Amygdala (tissue), 56 donors: ENCODE measurements at regions not wholly inside any gene's neighbourhood (a gene's known extent, or its start where the extent isn't known, plus 50 kb on each side); places are given as distances from the start of the nearest gene placed in this dataset.
"Not testable (repeated sequence)": the region's sequence is repeated elsewhere in the genome, so short reads cannot be mapped to it uniquely, and the experiment has no call there.

Source experiments
- DNase-seq, 56 donors: peaks; one replicate each; lab custom pipeline; 2025; lab: John Stamatoyannopoulos, UW

DNA sequence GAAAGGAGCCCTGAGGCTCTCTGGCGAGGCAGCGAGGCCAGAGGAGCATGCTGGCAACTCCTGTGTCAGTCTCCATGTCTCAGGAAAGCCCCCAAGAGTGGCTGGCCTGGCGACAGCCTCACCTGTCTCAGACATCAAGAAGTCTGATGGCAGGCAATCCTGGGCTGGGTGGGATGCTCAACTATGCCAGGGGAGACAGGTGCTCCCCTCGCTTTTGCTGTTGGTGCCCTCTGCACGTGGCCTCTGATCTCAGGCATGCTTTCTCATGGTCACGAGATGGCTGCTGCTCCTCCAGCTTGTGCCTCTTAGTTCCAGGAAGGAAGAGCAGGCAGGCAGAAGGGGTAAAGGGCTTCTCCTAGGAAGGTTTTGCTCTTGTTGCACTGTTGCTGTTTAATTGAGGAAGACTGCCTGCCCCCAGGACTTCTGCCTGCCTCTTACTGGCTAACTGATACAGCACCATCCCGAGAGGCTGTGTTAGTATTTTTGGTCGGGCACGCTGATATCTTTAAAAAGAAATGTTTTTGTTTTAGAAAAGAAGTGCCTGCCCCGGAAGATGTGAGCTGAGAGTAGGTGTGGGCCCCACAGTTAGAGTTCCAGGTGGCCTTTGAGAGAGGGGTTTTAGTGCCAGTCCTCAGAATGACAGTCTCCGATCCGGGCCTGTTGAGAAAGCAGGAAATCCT, 344.8 kb upstream of the HS6ST1 start:
- DNase-seq, result no peak

DNA sequence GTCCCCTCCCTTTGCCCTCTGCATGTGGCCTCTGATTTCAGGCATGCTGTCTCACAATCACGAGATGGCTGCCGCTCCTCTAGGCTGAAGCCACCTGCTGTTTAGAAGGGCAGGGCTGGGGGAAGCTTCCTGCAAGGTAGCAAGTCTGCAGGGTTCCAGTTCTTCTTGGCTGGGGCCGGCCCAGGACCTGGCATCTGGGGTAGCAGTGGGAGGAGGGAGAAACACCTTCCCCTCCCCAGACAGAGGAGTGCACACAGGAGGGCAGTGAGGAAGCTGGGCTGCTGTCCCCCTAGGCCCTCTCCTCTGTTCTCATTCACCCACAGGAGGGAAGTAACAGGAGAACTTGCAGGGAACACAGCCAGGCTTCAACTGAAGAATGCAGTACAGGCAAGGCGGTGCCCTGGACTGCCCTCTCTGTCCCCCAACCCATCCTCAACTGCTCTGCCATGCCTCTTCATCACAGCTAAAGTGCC, 345.9 kb upstream of the HS6ST1 start:
- no peak for DNase-seq

DNA sequence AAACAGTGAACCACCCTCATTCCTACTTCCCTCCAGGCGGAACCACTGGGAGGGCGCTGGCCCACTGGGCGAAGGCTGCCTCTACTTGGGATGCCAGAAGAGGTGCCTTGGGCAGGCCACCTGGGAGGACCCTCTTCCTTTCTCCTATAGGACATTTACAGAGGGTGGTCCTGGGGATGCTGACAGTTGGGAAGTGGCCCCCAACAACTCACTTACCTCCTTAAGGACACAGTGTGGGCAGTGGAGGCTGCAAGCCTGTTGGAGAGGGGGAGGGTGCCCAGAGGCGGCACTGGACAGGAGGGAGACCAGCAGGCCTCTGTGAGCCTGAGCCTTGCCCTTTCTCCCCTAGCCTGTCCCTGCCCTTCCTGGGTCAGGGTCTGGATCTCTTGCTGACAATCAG, 346.4 kb upstream of the HS6ST1 start:
- DNase-seq, result no peak

DNA sequence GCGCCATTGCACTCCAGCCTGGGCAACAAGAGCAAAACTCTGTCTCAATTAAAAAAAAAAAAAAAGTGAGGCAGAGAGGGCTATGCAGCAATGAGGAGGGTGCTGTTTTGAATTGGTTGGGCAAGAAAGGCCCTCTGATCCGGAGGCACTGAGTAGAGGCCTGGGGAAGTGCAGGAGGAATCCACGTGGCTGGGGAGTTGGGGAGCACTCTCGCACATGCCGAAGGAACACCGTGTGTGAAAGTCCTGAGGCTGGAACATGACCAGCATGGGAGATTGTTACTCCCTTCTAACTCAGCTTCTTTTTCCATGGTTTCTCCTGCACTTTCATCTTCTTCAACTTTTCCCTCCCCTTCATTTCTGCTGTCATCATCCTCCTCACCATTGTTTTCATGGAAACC, 347.9 kb upstream of the HS6ST1 start:
- no peak for DNase-seq

DNA sequence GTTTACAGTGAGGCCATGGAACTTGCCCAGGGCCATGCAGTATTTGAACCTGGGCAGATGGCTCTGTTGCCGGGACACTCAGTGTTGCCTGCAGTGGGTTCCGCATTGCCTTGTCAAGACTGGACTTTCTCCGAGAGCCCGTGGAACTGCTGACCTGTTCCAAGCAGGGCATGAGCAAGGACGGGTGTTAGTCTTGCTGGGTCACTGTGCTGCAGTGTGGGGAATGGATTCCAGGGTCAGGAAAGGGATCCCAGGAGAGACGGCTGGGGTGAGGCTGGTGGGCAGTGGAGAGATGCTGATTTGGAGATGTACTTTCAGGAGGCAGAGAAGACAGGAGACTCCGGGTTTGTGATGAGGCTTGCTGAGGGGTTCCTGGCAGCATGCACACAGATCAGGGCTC, 348.7 kb upstream of the HS6ST1 start:
- DNase-seq, result no peak

GRCh38 chr2:128668946-128669345, 350.3 kb upstream of the HS6ST1 start:
- no peak for DNase-seq

DNA sequence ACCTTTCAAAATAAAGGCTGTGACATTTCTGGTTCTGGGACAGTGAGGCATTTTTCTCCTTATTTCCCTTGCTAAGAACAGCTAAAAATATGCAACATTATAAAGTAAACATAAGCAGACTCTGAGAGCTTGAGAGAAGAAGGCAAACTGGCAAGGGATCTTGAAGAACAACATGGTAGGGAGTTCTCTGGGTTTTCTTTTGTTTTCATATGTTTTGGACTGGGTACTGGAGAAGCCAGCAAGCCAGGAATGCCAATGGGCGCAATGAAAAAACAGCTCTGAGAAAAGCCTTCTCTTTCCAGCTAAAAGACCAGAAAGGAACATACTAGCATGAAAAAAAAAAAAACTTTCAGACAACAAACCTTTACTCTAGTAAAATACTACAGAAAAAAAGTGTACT, 351.4 kb upstream of the HS6ST1 start:
- no peak for DNase-seq

- not testable (repeated sequence) for DNase-seq
These were observed 353.5 kb upstream of the HS6ST1 start for GRCh38 chr2:128671981-128672757.

DNA sequence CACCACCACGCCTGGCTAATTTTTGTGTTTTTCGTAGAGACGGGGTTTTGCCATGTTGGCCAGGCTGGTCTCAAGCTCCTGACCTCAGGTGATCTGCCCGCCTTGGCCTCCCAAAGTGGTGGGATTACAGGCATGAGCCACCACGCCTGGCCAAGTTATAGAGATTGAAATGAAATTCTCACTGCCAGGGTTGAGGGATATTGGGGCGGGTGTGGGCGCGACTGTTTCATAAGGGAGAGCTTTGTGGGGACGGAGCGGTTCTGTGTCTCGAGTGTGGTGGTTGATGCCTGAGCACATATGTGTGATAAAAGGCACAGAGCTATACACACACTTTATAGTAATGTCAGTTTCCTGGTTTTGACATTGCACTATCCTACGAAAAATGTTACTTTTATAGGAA, 361.0 kb upstream of the HS6ST1 start:
- DNase-seq, result not testable (repeated sequence)

DNA sequence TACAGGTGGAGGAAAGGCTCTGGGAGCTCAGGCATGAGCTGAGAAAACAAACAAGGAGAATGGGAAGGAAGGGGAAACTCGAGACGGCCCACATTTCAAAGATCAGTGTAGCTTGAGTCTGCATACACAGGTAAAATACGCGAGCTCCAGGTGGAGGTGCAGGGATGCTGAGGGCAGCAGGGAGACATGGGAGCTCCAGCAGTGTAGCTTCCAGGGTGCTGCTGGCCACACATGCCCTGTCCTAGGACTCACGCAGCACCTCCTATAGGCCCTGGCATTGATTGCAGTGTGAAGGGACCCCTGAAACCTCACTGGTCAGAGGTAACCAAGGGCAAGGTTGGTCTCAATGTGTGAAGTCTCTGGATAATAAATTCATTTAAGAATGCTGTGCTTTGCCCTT, 362.8 kb upstream of the HS6ST1 start:
- no peak for DNase-seq

- DNase-seq, result no peak
These were observed 363.6 kb upstream of the HS6ST1 start for GRCh38 chr2:128682266-128682665.

DNA sequence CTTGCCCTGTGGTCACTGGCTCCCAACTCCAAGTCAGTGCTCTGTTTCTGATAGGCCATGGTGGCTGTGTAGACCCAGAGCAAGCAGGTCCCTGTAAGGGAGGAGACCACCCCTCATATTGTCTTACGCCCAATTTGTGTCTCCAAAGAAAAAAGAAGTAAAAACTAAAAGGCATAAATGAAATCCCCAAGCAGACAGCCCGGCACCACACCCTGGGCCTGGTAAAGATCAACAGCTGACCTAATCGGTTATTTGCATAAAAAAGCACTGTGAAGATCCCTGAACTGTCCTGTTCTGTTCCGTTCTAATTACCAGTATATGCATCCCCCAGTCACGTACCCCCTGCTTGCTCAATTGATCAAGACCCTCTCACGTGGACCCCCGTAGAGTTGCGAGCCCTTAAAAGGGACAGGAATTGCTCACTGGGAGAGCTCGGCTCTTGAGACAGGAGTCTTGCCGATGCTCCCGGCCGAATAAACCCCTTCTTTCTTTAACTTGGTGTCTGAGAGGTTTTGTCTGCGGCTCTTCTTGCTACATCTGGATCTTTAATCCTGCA, 364.1 kb upstream of the HS6ST1 start:
- DNase-seq, result no peak

- DNase-seq, result no peak
These were observed 365.9 kb upstream of the HS6ST1 start for GRCh38 chr2:128684523-128684922.

- DNase-seq, result no peak
These were observed 367.3 kb upstream of the HS6ST1 start for GRCh38 chr2:128685841-128686496.

- no peak for DNase-seq
These were observed 367.8 kb upstream of the HS6ST1 start for GRCh38 chr2:128686497-128686859.

DNA sequence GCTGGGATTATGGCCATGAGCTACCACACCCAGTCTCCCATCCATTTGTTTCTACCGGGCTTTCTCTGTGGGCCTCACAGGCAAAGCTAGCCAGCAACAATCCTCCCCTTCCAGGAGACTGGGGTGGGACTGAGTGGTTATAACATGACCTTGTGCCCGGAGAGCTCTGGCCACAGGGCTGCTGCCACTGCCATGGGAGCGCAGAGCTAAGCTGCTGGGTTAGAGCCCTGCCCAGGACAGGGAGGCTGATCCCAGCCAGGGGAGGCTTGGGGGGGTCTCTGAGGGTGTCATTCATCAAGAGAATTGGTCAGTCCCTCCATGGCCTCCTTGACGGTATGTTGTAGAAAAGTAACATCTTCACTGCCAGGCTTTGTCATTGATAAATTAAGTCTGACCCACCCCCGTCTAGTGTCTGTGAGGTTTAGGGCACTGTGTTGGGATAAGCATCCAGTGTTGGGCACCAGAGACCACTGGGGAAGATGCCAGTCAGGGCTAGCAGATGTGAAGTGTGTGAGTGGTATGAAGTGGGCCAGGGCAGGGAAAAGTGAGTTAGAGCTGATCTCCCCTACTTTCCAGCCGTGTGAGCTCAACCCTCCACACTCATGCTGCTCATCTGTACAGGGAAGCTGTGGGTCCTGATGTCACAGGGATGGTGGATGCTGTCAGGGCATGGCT, 368.4 kb upstream of the HS6ST1 start:
- no peak for DNase-seq

GRCh38 chr2:128687565-128687964, 368.9 kb upstream of the HS6ST1 start:
- no peak for DNase-seq

DNA sequence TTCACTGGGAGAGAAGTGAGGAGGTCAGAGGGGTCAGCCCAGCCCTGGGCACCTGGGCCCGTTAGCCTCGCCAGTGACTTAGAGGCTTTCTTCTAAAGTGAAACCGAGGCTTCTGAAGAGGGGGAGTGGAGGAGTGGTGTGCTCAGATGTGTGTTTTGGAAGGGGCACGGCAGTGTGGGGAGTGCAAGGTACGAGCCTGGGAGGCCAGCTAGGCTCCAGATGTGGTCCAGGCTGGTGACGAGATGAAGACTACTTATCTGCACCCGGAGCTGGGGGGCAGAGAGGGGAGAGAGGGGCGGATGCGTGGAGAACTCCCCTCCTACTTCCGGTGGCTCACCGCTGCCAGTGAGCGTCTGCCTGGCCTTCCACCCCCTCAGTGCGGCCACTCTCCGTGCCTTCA, 371.3 kb upstream of the HS6ST1 start:
- no peak for DNase-seq

GRCh38 chr2:128690431-128690830, 371.8 kb upstream of the HS6ST1 start:
- no peak for DNase-seq

DNA sequence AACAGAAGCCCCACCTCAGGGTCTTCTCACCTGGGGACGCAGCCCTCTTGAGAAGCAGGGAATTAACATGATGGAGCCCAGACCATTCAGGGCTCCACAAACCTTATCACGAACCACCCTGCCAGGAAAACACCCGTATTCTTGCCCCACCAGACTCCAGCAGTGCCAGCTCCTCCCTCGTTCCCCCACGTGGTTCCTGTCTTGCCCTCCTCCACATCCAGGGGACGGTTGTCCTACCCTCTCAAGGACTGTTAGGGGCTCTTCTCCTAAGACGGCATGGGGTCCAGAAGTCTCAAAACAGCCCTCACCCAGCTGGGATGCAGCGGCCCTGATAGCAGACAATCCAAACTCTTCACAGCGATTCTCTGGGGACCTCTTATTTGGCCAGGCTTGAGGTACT, 372.2 kb upstream of the HS6ST1 start:
- DNase-seq, result no peak

GRCh38 chr2:128691526-128691925, 372.9 kb upstream of the HS6ST1 start:
- DNase-seq, result no peak
